AG04450 (cell line): ENCODE measurements at regions not wholly inside any gene's neighbourhood (a gene's known extent, or its start where the extent isn't known, plus 50 kb on each side); places are given as distances from the start of the nearest gene placed in this dataset.

Source experiments
- CTCF ChIA-PET: fragments of 300-600, 350-600 bp; formaldehyde crosslinking; extraction: SDS; loops from one replicate; lab custom pipeline; 2022; ENCODE audit warnings: antibody characterized with exemption, inconsistent platforms; lab: Charles Lee
- POLR2A ChIA-PET: fragments of 350-600 bp; formaldehyde crosslinking; extraction: SDS; loops from one replicate; lab custom pipeline; 2021; ENCODE audit warnings: antibody characterized with exemption, inconsistent platforms; lab: Yijun Ruan, JAX
- DNase-seq: peaks from one replicate; pipeline ENCODE4 v3.0.0-alpha.2; 2011; ENCODE audit warnings: low read depth, low spot score
- H3K27ac ChIP-seq: one replicate; pipeline ENCODE4 v1.5.1; 2012; ENCODE audit warnings: low read depth, low read length, control low read depth
- H3K27me3 ChIP-seq: one replicate; pipeline ENCODE4 v1.6.0; 2012; ENCODE audit warnings: low read length; ENCODE audit not compliant: control insufficient read depth, insufficient read depth
- H3K4me3 ChIP-seq: 2 replicates; pipeline ENCODE4 v1.5.1; 2011; ENCODE audit warnings: mild to moderate bottlenecking, low read depth, low read length, control low read depth
- H3K9me3 ChIP-seq: 2 replicates; pipeline ENCODE4 v1.5.1; 2012; ENCODE audit warnings: low read length; ENCODE audit not compliant: control insufficient read depth, insufficient read depth
- TF ChIP-seq, protein P1 (sequence below): IDR thresholded peaks from 2 replicates; pipeline ENCODE4 v1.5.1; 2011; ENCODE audit warnings: low read depth, low read length, control low read depth, inconsistent platforms

GRCh38 chr9:108194154-108194553, 661.6 kb downstream of the ACTL7B start:
- Histone ChIP-seq H3K27ac (no peak overlapping the region), H3K4me3 (no peak overlapping the region), H3K27me3 (peaks cover 3% of the 10 kb centered on the region), H3K9me3 (no peaks in the 10 kb centered on the region)
- TF ChIP-seq, protein P1, sequence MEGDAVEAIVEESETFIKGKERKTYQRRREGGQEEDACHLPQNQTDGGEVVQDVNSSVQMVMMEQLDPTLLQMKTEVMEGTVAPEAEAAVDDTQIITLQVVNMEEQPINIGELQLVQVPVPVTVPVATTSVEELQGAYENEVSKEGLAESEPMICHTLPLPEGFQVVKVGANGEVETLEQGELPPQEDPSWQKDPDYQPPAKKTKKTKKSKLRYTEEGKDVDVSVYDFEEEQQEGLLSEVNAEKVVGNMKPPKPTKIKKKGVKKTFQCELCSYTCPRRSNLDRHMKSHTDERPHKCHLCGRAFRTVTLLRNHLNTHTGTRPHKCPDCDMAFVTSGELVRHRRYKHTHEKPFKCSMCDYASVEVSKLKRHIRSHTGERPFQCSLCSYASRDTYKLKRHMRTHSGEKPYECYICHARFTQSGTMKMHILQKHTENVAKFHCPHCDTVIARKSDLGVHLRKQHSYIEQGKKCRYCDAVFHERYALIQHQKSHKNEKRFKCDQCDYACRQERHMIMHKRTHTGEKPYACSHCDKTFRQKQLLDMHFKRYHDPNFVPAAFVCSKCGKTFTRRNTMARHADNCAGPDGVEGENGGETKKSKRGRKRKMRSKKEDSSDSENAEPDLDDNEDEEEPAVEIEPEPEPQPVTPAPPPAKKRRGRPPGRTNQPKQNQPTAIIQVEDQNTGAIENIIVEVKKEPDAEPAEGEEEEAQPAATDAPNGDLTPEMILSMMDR = no peak
- no peak for DNase-seq
- ChIA-PET POLR2A (no interaction called here), CTCF (no interaction called here)

DNA sequence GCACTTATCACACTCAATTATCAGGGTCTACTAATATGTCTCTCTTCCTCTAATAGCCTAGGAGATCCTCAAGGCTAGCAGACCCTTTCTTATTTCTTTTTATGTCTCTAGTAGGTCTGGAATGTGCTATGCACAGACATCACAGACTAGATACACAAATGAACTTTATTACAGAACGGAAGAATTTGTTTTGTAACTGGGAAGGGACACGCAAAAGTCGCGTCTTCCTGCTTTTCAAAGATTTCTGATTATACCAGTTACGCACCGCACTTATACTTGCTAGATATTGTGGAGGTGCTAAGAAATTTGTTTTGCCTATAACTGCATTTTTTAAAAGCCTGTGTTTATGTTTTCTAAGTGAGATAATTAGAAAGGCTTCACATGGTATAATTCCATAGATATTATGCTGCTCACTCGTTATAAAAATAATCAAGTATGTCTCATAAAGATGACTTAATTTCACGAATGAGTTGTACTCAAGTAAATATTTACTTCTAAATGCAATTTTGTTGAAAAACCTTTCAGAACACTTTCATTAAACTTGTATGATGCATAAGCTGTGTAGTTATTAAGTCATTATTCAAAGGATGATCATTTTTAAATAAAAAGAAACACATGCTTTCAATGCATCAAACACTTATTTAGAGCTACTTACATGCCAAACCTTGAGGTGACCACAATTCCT, 662.6 kb downstream of the ACTL7B start:
- CTCF ChIA-PET = no interaction called here

DNA sequence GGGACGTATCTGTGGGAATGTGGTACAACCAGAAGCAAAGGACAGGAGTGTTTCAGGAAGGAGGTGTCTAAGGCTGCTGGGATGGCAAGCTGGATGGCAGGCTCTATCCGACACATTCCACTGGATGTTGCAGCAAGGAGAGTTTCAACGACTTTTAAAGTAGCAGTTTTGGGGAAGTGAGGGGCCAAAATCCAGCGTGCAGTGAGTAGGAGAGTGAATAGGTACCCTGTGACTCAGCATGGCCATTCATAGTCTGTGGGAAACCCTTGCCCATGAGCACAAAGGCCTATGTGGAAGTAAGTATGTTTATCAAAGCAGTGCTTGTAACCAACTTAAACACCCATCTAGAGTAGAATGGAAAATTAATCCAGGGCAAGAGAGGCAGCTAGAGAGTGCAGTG, 664.7 kb downstream of the ACTL7B start:
- DNase-seq = no peak
- ChIA-PET CTCF (no interaction called here), POLR2A (no interaction called here)
- Histone ChIP-seq H3K27ac (no peak overlapping the region), H3K27me3 (no peaks in the 10 kb centered on the region), H3K4me3 (no peak overlapping the region), H3K9me3 (no peaks in the 10 kb centered on the region)
- TF ChIP-seq, protein P1 = no peak

More for the DNA sequence above, 662.6 kb downstream of the ACTL7B start:
- POLR2A ChIA-PET = no interaction called here
- no peaks in the 10 kb centered on the region for H3K9me3 ChIP-seq
- TF ChIP-seq, protein P1 = no peak
- peaks cover 3% of the 10 kb centered on the region for H3K27me3 ChIP-seq
- no peak overlapping the region for H3K27ac ChIP-seq
- DNase-seq = no peak
- H3K4me3 ChIP-seq = no peak overlapping the region

- TF ChIP-seq, protein P1 = no peak
- Histone ChIP-seq H3K27me3 (no peaks in the 10 kb centered on the region), H3K4me3 (no peak overlapping the region), H3K27ac (no peak overlapping the region), H3K9me3 (no peaks in the 10 kb centered on the region)
- no peak for DNase-seq
- CTCF ChIA-PET = no interaction called here
- POLR2A ChIA-PET = no interaction called here
Observed at GRCh38 chr9:108188976-108189375, 666.8 kb downstream of the ACTL7B start.

- TF ChIP-seq, protein P1 = no peak
Observed at GRCh38 chr9:108188482-108188881, 667.3 kb downstream of the ACTL7B start.

More at GRCh38 chr9:108188482-108188881, 667.3 kb downstream of the ACTL7B start:
- H3K9me3 ChIP-seq = no peaks in the 10 kb centered on the region
- H3K4me3 ChIP-seq = no peak overlapping the region
- no peaks in the 10 kb centered on the region for H3K27me3 ChIP-seq
- ChIA-PET POLR2A (no interaction called here), CTCF (no interaction called here)
- DNase-seq = no peak
- H3K27ac ChIP-seq = no peak overlapping the region
